Colon (tissue), 2 donors: ENCODE measurements at regions not wholly inside any gene's neighbourhood (a gene's known extent, or its start where the extent isn't known, plus 50 kb on each side); places are given as distances from the start of the nearest gene placed in this dataset.

Source experiments
- FAIRE-seq: peaks from 2 replicates; lab custom pipeline; 2012; peaks lifted over from hg19 to GRCh38; lab: Jason Lieb, UNC
- donor health status: control.
- donor health status: control.

- no peak for FAIRE-seq
These were observed 625.8 kb downstream of the TAFA4 start for GRCh38 chr3:68306571-68306970.

GRCh38 chr3:68295457-68295856, 636.9 kb downstream of the TAFA4 start:
- no peak for FAIRE-seq

DNA sequence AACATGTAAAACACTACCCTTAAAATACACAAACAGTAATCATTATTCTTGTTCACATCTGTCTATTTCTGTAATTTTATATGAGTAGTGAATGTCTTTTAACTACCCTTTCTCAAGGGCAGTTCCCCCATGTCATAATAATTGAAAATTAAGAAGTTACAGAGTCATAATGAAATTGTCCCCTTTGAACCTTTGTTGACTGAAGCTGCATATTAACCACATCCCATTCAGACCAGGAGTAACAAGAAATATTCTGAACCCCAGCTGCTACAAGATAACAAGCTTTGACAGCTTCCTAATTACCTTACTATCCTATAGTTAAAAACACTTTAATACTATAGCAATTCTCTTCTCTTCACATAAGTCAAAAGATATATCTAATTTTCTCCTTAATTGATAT, 635.9 kb upstream of the SUCLG2 start:
- no peak for FAIRE-seq

GRCh38 chr3:68288085-68288484, 633.7 kb upstream of the SUCLG2 start:
- no peak for FAIRE-seq

GRCh38 chr3:68287101-68287500, 632.7 kb upstream of the SUCLG2 start:
- no peak for FAIRE-seq

DNA sequence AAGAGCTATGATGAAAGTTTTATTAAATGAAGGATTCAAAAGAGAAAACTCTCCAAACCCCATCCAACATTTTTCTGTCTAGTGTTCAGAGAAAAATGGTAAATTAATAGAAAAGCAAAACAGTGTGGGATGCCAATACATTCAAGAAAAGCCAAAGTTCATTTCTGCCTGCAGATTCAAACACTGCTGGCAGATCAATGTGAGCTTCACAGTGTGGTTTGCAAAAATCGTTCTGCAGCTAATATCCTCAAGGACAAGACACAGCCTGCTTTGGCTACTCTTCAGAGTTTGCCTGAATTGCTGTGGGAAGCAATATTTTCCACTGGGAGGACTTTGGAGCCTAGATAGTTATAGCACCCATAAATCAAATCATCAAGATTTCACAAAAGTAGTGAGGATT, 619.9 kb upstream of the SUCLG2 start:
- FAIRE-seq = no peak

DNA sequence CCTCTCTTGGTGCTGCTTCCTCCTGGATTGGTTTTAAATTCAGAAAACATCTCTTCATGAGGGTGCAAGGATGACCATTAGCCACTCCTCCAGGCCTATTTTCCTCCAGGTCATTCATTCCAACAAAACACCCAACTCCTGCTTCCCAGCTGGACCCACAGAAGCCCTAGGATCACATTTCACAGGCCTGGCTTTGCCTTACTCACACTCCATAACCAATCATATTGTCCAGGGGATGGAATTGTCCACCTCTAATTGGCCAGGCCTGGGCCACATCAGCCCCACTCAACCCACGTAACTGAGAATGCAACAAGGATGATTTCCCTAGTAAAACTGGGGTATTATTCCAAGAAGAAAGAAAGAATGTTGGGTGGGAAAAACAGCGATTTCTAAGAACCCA, 616.7 kb upstream of the SUCLG2 start:
- no peak for FAIRE-seq

DNA sequence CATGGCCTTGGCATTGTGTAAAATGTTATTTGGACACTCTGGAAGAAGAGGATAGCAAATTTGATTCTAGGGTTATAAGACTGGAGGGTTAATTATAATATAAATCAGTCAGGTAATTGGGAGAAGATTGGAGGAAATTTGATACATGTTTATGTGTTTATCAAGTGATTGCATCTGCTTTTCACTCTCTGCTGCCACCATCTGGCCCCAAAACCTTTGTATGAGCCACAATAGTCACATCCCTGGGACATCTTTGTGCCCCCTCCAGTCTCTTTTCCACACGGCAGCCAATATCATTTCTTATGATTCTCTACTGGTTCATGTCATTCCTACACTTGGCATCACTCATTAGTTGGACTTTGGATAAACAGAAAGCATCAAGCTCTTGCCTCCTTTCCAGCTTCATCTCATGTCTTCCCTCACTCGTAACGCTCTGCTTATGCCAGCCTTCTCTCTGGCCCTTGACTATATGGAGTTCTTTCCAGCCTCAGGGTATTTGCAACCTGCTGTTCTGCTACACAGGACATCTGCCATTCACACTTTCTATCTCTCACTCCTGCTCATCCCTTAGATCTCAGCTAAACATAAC, 602.3 kb upstream of the SUCLG2 start:
- FAIRE-seq = no peak

GRCh38 chr3:68249265-68249664, 594.9 kb upstream of the SUCLG2 start:
- no peak for FAIRE-seq

DNA sequence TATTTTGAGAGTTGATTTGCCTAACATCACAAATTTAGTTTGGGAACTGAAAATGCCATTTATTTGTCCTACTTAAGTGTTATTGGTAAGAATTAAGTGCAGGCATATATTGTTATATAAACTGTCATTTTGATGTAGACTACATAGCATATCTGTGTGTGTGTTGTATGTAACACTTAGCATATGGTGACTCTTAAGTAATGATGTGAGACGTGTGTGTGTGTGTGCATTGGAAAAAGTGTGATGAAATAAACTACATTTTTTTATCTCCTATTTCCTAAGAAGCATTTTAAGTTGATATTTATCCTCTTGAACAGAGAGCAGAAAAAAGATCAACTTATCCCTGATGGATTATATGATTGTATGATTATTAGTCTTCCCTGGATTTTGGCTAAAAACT, 588.2 kb upstream of the SUCLG2 start:
- FAIRE-seq = no peak

GRCh38 chr3:68239542-68239941, 585.1 kb upstream of the SUCLG2 start:
- FAIRE-seq = no peak

DNA sequence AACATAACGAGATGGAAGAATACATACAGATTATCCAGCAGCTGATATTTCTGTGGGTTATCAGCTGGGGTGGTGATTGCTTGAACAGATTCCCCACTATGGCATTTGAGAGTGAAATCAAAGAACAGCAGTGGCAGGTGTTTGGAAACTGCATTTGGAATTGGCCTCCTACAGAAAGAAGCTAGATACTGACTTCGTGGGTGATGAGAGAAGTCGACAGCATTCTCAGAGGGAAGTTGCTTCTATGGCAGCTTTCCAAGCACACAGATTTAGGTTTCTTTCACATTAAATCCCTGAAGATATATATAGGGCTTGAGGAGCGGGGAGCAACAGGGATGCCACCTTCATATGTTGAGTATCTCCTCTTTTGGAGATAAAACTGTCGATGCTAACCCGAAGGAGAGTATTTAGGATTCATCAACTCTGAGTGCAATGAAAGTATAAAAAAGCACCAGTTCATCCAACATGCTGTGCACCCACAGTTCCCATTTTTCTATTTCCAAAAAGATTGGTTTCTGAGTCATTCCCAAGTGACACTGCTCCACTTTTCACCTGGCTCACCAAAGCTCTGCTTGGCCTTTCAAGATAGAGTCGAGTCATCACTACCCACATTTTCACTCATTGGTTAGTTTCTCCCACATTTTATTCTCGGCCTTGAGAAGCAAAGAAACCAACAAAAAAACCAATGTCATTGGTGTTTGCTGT, 579.8 kb upstream of the SUCLG2 start:
- no peak for FAIRE-seq

DNA sequence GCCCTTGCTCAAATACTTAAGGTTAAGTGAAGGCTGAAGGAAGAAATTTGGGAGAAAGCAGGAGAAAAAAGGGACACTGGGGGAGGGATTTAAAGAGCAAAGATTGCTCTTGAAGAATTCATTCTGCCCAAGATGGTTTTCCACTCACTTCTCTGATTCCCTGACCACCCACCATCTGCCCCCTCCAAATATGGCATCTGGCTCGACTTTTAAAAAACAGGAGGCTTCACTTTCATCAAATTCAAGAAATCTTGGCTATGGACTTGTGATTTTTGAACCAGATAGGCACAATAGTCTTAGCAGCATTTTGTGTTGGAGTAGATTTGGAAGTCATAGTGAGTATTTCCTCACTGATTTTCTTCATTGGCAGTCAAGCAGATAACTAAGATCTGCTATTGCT, 574.4 kb upstream of the SUCLG2 start:
- no peak for FAIRE-seq

GRCh38 chr3:68220832-68221231, 566.4 kb upstream of the SUCLG2 start:
- FAIRE-seq = no peak

DNA sequence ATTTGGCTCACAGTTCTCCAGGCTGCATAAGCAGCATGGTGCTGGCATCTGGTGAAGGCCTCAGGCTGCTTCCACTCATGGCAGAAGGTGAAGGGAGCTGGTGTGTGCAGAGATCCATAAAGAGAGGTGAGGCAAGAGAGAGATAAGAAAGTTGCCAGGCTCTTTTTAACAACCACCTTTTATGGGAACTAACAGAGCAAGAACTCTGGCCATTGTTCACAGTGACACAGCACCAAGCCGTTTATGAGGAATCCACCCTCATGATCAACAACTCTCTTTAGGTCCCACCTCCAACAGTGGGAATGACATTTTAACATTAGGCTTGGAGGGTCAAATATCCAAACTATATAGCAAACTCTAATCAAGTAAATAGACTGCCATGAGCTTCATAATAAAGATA, 557.2 kb upstream of the SUCLG2 start:
- FAIRE-seq = no peak

GRCh38 chr3:68210635-68211034, 556.2 kb upstream of the SUCLG2 start:
- no peak for FAIRE-seq

DNA sequence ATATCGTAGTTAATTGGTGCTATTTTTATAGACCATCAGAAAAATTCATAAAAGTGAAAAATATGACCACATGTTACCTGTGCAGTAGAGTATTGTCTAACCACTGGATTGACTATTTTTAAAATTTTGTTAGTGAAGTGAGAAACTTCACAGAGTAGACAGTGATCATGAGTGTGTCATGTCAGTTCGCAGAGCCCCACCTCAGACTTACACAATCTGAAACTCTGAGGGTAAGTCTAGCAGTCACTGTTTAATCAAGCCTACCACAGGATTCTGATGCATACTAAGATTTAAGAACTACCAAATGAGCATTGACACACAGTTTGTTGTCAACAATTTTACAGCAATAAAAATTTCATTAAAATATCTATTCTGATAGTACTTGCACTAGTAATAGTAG, 552.9 kb upstream of the SUCLG2 start:
- no peak for FAIRE-seq

- no peak for FAIRE-seq
These were observed 552.2 kb upstream of the SUCLG2 start for GRCh38 chr3:68206524-68207117.

DNA sequence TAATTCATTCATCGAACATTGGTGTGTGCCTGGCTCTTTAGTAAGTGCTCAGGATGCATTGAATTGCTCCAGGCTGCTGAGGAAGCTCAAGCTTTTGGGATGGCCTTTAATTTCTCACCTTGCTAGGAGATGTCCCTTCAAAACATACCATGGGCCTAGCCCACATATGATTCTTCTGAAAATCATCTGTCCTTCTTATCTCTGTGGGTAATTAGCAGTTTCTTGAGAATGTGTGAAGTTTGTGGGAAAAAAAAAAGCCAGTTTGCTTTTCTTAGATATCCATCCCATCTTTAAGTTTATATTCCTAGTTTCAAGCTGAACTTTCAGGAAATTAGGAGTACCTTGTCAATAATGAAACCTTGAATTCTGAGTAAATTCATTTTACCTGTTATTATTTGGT, 532.3 kb upstream of the SUCLG2 start:
- no peak for FAIRE-seq

DNA sequence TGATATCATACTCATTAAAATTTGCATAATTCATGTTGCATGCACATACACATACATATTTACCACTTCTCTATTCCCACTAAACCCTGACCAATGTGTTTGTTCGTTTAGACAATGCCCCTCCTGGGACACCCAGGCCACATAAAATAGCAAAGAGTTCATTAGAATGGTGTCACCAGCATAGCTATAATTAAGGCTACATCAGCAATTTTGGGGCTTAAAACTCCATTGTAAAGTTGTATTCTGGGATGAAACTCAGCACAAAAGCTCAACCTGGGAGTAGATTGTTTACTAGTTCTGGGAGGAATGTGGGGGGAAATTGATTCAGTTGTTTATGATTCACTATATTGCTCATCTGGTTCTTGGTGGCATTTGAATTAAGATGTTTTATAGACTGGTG, 522.2 kb upstream of the SUCLG2 start:
- no peak for FAIRE-seq

DNA sequence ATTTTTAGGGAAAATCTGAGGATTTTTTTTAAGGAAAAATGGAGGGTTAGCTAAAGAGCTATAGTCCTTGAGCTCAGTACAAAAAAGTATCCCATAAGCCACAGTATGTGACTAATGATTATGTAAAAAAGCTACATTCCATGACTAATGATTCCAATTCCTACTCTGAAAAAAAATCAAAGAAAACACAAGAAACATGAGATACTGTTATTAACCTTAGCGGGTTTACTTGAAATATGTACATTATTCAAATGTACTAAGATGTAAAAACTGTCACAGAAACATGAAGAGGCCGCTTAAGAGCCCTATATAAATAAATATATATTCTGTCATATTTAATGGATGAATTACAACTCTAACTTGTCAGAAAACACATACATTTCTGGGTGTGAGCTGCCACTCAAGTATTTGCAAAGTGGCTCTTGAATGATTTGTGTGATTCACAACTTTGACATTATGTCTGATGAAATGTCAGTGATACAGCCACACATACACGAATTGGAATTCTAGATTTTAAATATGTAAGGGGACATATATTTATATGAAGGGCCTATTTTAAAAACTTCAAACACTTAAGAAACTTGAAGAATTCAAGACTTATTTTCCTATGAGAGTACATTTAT, 518.7 kb upstream of the SUCLG2 start:
- no peak for FAIRE-seq

- FAIRE-seq = no peak
These were observed 517.6 kb upstream of the SUCLG2 start for GRCh38 chr3:68172039-68172438.

GRCh38 chr3:68163968-68164367, 509.6 kb upstream of the SUCLG2 start:
- FAIRE-seq = no peak

DNA sequence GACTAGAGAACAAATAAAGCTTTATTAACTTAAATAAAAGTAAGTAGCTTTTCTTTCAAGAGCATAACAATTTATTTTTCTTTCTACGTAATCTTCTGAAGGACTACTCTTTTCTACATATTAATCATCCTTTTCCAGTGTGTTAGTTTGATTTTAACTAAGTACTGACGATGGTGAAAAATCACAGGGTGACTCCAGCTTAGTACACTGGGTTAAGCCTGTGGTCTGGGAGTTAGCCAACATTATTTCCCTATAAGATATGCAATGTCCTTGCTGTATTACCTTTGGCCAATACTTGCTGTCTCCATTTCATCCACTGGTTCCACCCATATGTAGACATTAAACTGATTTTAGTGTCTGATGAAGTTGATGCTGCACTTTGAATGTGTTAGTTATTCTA, 508.6 kb upstream of the SUCLG2 start:
- FAIRE-seq = no peak
